Limb (tissue), 2 donors: ENCODE measurements at regions not wholly inside any gene's neighbourhood (a gene's known extent, or its start where the extent isn't known, plus 50 kb on each side); places are given as distances from the start of the nearest gene placed in this dataset.

ENCODE experiments used
- DNase-seq, 2 donors: peaks; one replicate each; pipeline ENCODE4 v3.0.0-alpha.2; 2016; ENCODE audit errors: extremely low spot score in 2 of 2

GRCh38 chr11:26229981-26230380, 101.9 kb upstream of the ANO3 start:
- no peak for DNase-seq

GRCh38 chr11:26231252-26231661, 100.7 kb upstream of the ANO3 start:
- no peak for DNase-seq

DNA sequence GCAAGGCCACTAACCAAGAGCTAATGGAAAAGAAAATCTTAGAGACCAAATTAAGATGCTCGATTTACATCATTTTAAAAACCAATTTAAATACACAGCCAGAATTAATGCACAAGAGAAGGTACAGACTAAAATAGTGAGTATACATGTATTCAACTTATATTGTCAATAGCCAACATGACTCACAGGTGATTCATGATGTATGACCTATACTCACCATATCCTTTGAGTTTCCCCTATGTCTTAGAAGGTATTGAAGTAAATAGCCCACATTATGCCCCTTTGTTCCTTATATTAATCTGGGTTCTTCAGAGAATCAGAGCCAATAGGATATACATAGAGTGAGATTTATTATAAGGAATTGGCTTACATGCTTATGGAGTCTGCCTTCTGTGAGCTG, 97.5 kb upstream of the ANO3 start:
- DNase-seq: no peak

DNA sequence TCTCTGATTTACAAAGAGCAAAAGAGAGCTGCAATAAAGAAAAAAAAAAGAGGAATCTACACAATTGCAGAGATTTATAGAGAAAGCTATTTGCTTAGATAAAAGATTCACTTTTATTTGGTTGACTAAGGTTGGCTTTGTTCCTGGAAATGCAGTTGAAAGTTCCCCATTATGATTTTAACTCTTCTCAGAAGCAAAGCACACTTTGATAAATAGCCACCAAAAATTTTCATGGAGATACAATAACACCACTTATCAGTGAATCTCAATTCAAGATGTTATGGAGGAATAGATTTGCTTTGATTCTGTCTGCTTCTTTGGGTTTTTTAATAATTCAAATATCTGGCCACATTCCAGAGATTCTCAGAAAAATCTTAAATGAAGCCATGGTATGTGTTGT, 88.5 kb upstream of the ANO3 start:
- no peak for DNase-seq

DNA sequence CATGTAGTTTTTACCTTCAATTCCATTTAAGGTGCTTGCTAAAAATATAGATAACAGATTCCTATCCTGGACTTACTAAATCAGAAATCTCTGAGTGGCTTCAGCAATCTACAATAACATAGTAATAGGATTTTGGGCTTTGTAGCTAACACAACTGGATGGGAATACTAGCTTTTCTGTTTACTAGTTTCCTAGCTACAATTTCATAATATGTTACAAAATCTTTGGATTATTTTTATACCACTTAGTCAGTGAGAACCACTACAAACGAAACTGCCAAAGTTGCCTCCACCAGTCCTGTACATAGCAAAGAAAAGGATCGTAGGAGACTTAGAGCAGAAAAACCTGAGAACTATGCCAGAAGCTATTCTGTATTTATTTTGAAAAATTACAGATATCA, 87.7 kb upstream of the ANO3 start:
- DNase-seq: no peak

DNA sequence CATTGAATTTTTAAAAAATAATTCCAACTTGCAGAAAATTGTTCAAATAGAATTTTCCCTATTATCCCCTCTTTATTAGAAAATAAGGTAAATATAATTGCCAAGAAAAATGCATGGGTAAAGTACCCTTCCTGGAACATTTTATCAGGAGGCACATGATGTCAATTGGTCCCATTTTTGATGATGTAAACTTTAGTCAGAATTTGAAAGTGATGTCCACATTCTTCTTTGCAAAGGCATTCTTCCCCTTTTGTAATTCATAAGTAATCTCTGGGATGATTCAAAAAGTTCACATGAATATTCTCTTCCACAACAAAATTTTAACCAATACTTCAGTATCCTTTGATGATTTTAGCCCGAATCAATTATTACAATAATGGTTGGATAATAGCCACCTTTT, 86.9 kb upstream of the ANO3 start:
- DNase-seq: no peak

DNA sequence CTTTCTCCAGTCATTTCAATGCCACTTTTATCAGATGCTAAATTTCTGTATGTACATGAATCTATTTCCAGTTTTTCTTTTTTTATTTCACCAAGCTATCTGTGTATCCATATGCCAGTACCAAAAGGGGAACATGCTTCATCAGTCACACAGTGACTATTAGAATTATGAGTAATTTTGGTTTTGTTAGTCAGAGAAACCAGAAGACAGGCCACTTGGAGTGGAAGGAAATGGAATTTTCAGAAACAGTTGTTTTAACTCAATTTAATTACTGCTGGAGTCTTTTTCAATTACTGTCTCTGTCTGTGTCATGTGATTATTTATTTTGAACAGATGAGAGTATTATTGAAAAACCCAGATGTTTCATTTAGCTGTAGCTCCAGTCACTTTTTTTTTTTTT, 84.6 kb upstream of the ANO3 start:
- DNase-seq: no peak

DNA sequence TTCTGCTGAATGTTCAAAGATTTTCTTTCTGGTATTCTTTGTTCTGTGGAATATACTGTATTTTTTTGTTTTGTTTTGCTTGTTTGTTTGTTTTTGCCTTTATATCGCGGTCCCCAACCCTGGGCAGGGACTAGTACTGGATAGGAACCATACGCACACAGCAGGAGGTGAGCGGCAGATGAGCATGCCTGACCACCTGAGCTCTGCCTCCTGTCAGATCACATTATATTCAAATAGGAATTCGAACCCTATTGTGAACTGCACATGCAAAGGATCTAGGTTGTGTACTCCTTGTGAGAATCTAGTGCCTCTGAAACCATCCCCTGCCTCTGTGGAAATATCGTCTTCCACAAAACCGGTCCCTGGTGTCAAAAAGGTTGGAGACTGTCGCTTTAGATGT, 83.3 kb upstream of the ANO3 start:
- DNase-seq: no peak

GRCh38 chr11:26254378-26254777, 77.6 kb upstream of the ANO3 start:
- no peak for DNase-seq

- DNase-seq: no peak
Observed at GRCh38 chr11:26263769-26264168, 68.2 kb upstream of the ANO3 start.

GRCh38 chr11:26264266-26264665, 67.7 kb upstream of the ANO3 start:
- peak in 1 of 2 donors; percentile 24 for DNase-seq

GRCh38 chr11:26268980-26269660, 62.8 kb upstream of the ANO3 start:
- DNase-seq: no peak

DNA sequence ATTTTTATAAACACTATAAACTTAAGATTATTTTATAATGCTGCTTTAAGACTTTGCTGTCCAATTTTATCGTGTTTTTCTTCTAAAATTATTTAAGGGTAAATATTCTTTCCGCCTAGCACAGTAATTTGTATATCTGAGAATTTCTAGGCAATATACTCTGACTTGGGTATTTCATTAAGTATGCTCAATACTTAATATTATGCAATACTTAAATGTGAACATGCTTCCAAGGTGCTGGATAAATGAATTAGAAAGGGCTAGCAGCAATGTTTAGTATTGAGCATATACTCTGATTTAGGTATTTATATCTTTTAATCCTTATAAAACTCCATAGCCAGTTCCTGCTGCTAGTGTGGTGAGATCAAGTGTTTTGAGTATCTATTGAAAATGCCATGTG, 60.3 kb upstream of the ANO3 start:
- no peak for DNase-seq

DNA sequence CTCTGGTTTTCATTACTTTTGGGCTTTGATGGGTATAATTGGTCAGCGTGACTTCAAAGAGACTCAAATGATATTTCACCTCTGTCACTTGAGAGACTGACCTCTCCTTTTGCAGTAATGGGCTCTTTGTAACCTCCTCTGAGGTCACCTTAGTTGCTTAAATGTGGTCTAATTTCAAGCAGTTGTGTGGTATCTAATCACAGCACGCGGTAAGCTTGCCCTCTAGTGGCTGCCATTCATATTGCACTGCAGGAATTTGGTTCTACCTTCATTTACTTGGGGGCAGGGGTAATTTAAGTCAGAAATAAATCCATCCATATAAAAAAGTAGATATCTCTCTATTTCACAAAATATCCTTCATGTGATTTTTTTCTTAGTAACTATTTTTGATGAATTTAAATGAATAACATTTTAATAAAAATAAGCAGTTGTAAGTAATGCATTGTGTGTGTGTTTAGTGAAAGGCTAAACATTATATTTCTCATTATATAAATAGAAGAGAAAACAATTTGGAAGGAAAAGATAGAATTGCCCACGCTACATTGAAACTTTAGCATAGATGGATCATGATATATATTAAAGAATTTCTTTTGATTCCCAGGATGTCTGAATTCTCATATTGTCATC, 55.0 kb upstream of the ANO3 start:
- peak; percentile 45 to 77 for DNase-seq

- DNase-seq: no peak
Observed at GRCh38 chr11:26278354-26278753, 53.6 kb upstream of the ANO3 start.
